ENCODE measurements at regions not wholly inside any gene's neighbourhood (a gene's known extent, or its start where the extent isn't known, plus 50 kb on each side); places are given as distances from the start of the nearest gene placed in this dataset.

DNA sequence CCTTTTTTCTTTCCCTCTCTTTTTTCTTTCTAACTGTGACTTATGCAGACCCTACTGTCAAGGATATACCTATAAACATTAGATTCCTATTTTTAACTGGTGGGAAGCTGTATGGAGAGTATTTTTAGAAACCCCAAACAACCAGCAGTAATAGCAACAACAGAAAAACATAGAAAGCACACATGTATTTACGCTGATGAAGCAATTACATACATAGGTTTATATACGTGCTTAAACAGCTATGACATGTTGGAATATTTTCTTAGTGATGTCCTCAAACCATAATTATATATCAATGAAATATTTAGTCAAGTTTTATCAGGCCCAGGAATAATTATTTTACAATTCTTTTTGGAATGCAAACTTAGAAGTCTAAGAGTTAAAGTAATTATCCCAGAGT, 294.3 kb upstream of the SOX4 start:
- Mint-ChIP-seq H3K4me1 (ENCODE audit: low read depth, unreplicated experiment) (no peaks in the 10 kb centered on the region), H3K4me3 (ENCODE audit: unreplicated experiment) (no peak overlapping the region)
- no peak for FAIRE-seq

GRCh38 chr6:21300439-21300838, 293.1 kb upstream of the SOX4 start:
- Histone ChIP-seq H2AFZ (ENCODE audit: low read depth, low read length) (no peak overlapping the region), H3K9ac (ENCODE audit: low read length) (no peak overlapping the region), H3K4me1 (ENCODE audit: insufficient read depth, low read length) (no peaks in the 10 kb centered on the region), H4K20me1 (ENCODE audit: insufficient read depth, low read length) (no peaks in the 10 kb centered on the region), H3K9me3 (ENCODE audit: insufficient read depth, low read depth, low read length) (no peaks in the 10 kb centered on the region), H3K36me3 (ENCODE audit: insufficient read depth, low read length) (no peaks in the 10 kb centered on the region), H3K27me3 (ENCODE audit: insufficient read depth, low read length) (no peaks in the 10 kb centered on the region), H3K4me3 (ENCODE audit: insufficient read depth, low read depth, low read length) (no peak overlapping the region), H3K27ac (ENCODE audit: low read depth, low read length) (no peak overlapping the region), H3K79me2 (ENCODE audit: insufficient read depth, low read length) (no peaks in the 10 kb centered on the region), H3K4me2 (ENCODE audit: low read length) (no peak overlapping the region)
- no peak overlapping the region for H3K27ac Mint-ChIP-seq (ENCODE audit: unreplicated experiment)
- peaks cover 4% of the 10 kb centered on the region for H3K9me3 Mint-ChIP-seq (ENCODE audit: unreplicated experiment)
- no peak overlapping the region for H3K4me3 Mint-ChIP-seq (ENCODE audit: unreplicated experiment)
- FAIRE-seq (no peak), DNase-seq (ENCODE audit: low read depth) (no peak)
- H3K27me3 Mint-ChIP-seq (ENCODE audit: low read depth, unreplicated experiment) = peaks cover 3% of the 10 kb centered on the region
- H3K4me1 Mint-ChIP-seq (ENCODE audit: low read depth, unreplicated experiment) = no peaks in the 10 kb centered on the region
- TF ChIP-seq, protein P1, sequence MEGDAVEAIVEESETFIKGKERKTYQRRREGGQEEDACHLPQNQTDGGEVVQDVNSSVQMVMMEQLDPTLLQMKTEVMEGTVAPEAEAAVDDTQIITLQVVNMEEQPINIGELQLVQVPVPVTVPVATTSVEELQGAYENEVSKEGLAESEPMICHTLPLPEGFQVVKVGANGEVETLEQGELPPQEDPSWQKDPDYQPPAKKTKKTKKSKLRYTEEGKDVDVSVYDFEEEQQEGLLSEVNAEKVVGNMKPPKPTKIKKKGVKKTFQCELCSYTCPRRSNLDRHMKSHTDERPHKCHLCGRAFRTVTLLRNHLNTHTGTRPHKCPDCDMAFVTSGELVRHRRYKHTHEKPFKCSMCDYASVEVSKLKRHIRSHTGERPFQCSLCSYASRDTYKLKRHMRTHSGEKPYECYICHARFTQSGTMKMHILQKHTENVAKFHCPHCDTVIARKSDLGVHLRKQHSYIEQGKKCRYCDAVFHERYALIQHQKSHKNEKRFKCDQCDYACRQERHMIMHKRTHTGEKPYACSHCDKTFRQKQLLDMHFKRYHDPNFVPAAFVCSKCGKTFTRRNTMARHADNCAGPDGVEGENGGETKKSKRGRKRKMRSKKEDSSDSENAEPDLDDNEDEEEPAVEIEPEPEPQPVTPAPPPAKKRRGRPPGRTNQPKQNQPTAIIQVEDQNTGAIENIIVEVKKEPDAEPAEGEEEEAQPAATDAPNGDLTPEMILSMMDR (IDR thresholded peaks at IDR 0.05; ENCODE audit: insufficient read depth, low read depth, low read length) = no peak
- TF ChIP-seq EZH2 (IDR thresholded peaks at IDR 0.05; ENCODE audit: insufficient read depth, low read length) = no peak
- no peaks in the 10 kb centered on the region for H3K36me3 Mint-ChIP-seq (ENCODE audit: low read depth, unreplicated experiment)

More for the DNA sequence above, 294.3 kb upstream of the SOX4 start:
- TF ChIP-seq, protein P1 (IDR thresholded peaks at IDR 0.05; ENCODE audit: insufficient read depth, low read depth, low read length) = no peak
- no peak for TF ChIP-seq EZH2 (IDR thresholded peaks at IDR 0.05; ENCODE audit: insufficient read depth, low read length)
- Histone ChIP-seq H3K36me3 (ENCODE audit: insufficient read depth, low read length) (no peaks in the 10 kb centered on the region), H3K4me3 (ENCODE audit: insufficient read depth, low read depth, low read length) (no peak overlapping the region), H3K4me2 (ENCODE audit: low read length) (no peak overlapping the region), H2AFZ (ENCODE audit: low read depth, low read length) (no peak overlapping the region), H3K27me3 (ENCODE audit: insufficient read depth, low read length) (no peaks in the 10 kb centered on the region), H3K4me1 (ENCODE audit: insufficient read depth, low read length) (no peaks in the 10 kb centered on the region), H3K9me3 (ENCODE audit: insufficient read depth, low read depth, low read length) (no peaks in the 10 kb centered on the region), H4K20me1 (ENCODE audit: insufficient read depth, low read length) (no peaks in the 10 kb centered on the region), H3K9ac (ENCODE audit: low read length) (no peak overlapping the region), H3K27ac (ENCODE audit: low read depth, low read length) (no peak overlapping the region), H3K79me2 (ENCODE audit: insufficient read depth, low read length) (no peaks in the 10 kb centered on the region)
- Mint-ChIP-seq H3K9me3 (ENCODE audit: unreplicated experiment) (peaks cover 4% of the 10 kb centered on the region), H3K36me3 (ENCODE audit: low read depth, unreplicated experiment) (no peaks in the 10 kb centered on the region), H3K27me3 (ENCODE audit: low read depth, unreplicated experiment) (peaks cover 3% of the 10 kb centered on the region), H3K27ac (ENCODE audit: unreplicated experiment) (no peak overlapping the region)
- DNase-seq (ENCODE audit: low read depth) = no peak

GRCh38 chr6:21305893-21306332, 287.6 kb upstream of the SOX4 start:
- Histone ChIP-seq H3K27ac (ENCODE audit: low read depth, low read length) (no peak overlapping the region), H3K36me3 (ENCODE audit: insufficient read depth, low read length) (no peaks in the 10 kb centered on the region), H2AFZ (ENCODE audit: low read depth, low read length) (no peak overlapping the region), H3K27me3 (ENCODE audit: insufficient read depth, low read length) (no peaks in the 10 kb centered on the region), H3K4me3 (ENCODE audit: insufficient read depth, low read depth, low read length) (no peak overlapping the region), H3K9me3 (ENCODE audit: insufficient read depth, low read depth, low read length) (no peaks in the 10 kb centered on the region), H3K79me2 (ENCODE audit: insufficient read depth, low read length) (no peaks in the 10 kb centered on the region), H3K4me2 (ENCODE audit: low read length) (no peak overlapping the region), H4K20me1 (ENCODE audit: insufficient read depth, low read length) (no peaks in the 10 kb centered on the region), H3K9ac (ENCODE audit: low read length) (no peak overlapping the region), H3K4me1 (ENCODE audit: insufficient read depth, low read length) (no peaks in the 10 kb centered on the region)
- Mint-ChIP-seq H3K36me3 (ENCODE audit: low read depth, unreplicated experiment) (no peaks in the 10 kb centered on the region), H3K9me3 (ENCODE audit: unreplicated experiment) (no peaks in the 10 kb centered on the region), H3K27me3 (ENCODE audit: low read depth, unreplicated experiment) (peaks cover 10% of the 10 kb centered on the region), H3K27ac (ENCODE audit: unreplicated experiment) (no peak overlapping the region), H3K4me1 (ENCODE audit: low read depth, unreplicated experiment) (no peaks in the 10 kb centered on the region), H3K4me3 (ENCODE audit: unreplicated experiment) (no peak overlapping the region)
- no peak for TF ChIP-seq EZH2 (IDR thresholded peaks at IDR 0.05; ENCODE audit: insufficient read depth, low read length)
- TF ChIP-seq, protein P1 (IDR thresholded peaks at IDR 0.05; ENCODE audit: insufficient read depth, low read depth, low read length) = no peak
- DNase-seq (ENCODE audit: low read depth) = peak; percentile 5
- FAIRE-seq = no peak

All from astrocyte (in vitro differentiated cells and primary cell).